HUES64 (cell line): ENCODE measurements at regions not wholly inside any gene's neighbourhood (a gene's known extent, or its start where the extent isn't known, plus 50 kb on each side); places are given as distances from the start of the nearest gene placed in this dataset.

ENCODE experiments used
- H3K27ac ChIP-seq: 2 replicates; pipeline ENCODE4 v1.7.0; 2013; ENCODE audit warnings: low read depth, low read length, inconsistent platforms
- H3K27me3 ChIP-seq: 2 replicates; pipeline ENCODE4 v1.6.1; 2013; ENCODE audit warnings: mild to moderate bottlenecking, low read length; ENCODE audit not compliant: insufficient read depth
- H3K36me3 ChIP-seq: 2 replicates; pipeline ENCODE4 v1.6.1; 2013; ENCODE audit warnings: mild to moderate bottlenecking, low read length; ENCODE audit not compliant: insufficient read depth
- H3K4me1 ChIP-seq: 2 replicates; pipeline ENCODE4 v1.6.1; 2013; ENCODE audit warnings: mild to moderate bottlenecking, low read length, moderate library complexity; ENCODE audit not compliant: insufficient read depth
- H3K4me3 ChIP-seq: 2 replicates; pipeline ENCODE4 v1.5.1; 2013; ENCODE audit warnings: mild to moderate bottlenecking, low read length, moderate library complexity
- H3K9ac ChIP-seq: 2 replicates; pipeline ENCODE4 v1.6.1; 2013; ENCODE audit warnings: mild to moderate bottlenecking, low read depth, low read length
- H3K9me3 ChIP-seq: 2 replicates; pipeline ENCODE4 v1.6.1; 2013; ENCODE audit warnings: low read depth, low read length; ENCODE audit not compliant: insufficient read depth
- WGBS: fragments of 150-250, 120-280 bp; methylation state at CpG from one replicate; pipeline ENCODE4 v1.1.7; 2013; ENCODE audit warnings: missing lambda C conversion rate; 5-methylcytosine and 5-hydroxymethylcytosine counted together

GRCh38 chr3:117145677-117146076, 436.1 kb downstream of the TUSC7 start:
- Histone ChIP-seq H3K9me3 (no peaks in the 10 kb centered on the region), H3K4me3 (no peak overlapping the region), H3K27me3 (no peaks in the 10 kb centered on the region), H3K4me1 (peaks cover 30% of the 10 kb centered on the region), H3K27ac (no peak overlapping the region), H3K36me3 (no peaks in the 10 kb centered on the region), H3K9ac (no peak overlapping the region)
- WGBS: 100% methylated on average over 2 of the region's 2 CpGs

- Histone ChIP-seq H3K4me3 (no peak overlapping the region), H3K9me3 (no peaks in the 10 kb centered on the region), H3K36me3 (no peaks in the 10 kb centered on the region), H3K9ac (no peak overlapping the region), H3K27ac (no peak overlapping the region), H3K4me1 (peaks cover 30% of the 10 kb centered on the region), H3K27me3 (no peaks in the 10 kb centered on the region)
- 60% methylated on average over 1 of the region's 1 CpG for WGBS
Measured at GRCh38 chr3:117146571-117146970, 437.0 kb downstream of the TUSC7 start.

GRCh38 chr3:117149584-117149983, 440.0 kb downstream of the TUSC7 start:
- no peak overlapping the region for H3K4me3 ChIP-seq
- peaks cover 25% of the 10 kb centered on the region for H3K4me1 ChIP-seq
- no peaks in the 10 kb centered on the region for H3K9me3 ChIP-seq
- 69% methylated on average over 2 of the region's 2 CpGs for WGBS
- no peak overlapping the region for H3K27ac ChIP-seq
- H3K36me3 ChIP-seq: no peaks in the 10 kb centered on the region
- H3K9ac ChIP-seq: no peak overlapping the region
- no peaks in the 10 kb centered on the region for H3K27me3 ChIP-seq

GRCh38 chr3:117150628-117151027, 441.0 kb downstream of the TUSC7 start:
- Histone ChIP-seq H3K4me3 (no peak overlapping the region), H3K9ac (no peak overlapping the region), H3K4me1 (peaks cover 25% of the 10 kb centered on the region), H3K36me3 (no peaks in the 10 kb centered on the region), H3K27me3 (no peaks in the 10 kb centered on the region), H3K9me3 (no peaks in the 10 kb centered on the region), H3K27ac (no peak overlapping the region)
- WGBS: 94% methylated on average over 2 of the region's 3 CpGs

- no peaks in the 10 kb centered on the region for H3K27me3 ChIP-seq
- H3K4me1 ChIP-seq: peaks cover 1% of the 10 kb centered on the region; the same call in 1 of the 2 replicates
- H3K4me3 ChIP-seq: no peak overlapping the region
- WGBS: 94% methylated on average over 3 of the region's 3 CpGs
- H3K9ac ChIP-seq: no peak overlapping the region
- no peak overlapping the region for H3K27ac ChIP-seq
- no peaks in the 10 kb centered on the region for H3K36me3 ChIP-seq
- H3K9me3 ChIP-seq: no peaks in the 10 kb centered on the region
Measured at GRCh38 chr3:117160176-117160575, 450.6 kb downstream of the TUSC7 start.

- H3K36me3 ChIP-seq: no peaks in the 10 kb centered on the region
- no peak overlapping the region for H3K4me3 ChIP-seq
- H3K27ac ChIP-seq: no peak overlapping the region
- peaks cover 10% of the 10 kb centered on the region; the same call in 1 of the 2 replicates for H3K4me1 ChIP-seq
- H3K9ac ChIP-seq: no peak overlapping the region
- 96% methylated on average over 1 of the region's 1 CpG for WGBS
- H3K9me3 ChIP-seq: peaks cover 3% of the 10 kb centered on the region; the same call in 1 of the 2 replicates
- no peaks in the 10 kb centered on the region for H3K27me3 ChIP-seq
Measured at GRCh38 chr3:117161816-117162215, 452.2 kb downstream of the TUSC7 start.

GRCh38 chr3:117165176-117165575, 455.6 kb downstream of the TUSC7 start:
- 100% methylated on average over 2 of the region's 2 CpGs for WGBS

GRCh38 chr3:117165601-117166051, 456.0 kb downstream of the TUSC7 start:
- peak overlapping the region; percentile 30; the same call in 1 of the 2 replicates for H3K27ac ChIP-seq
- no peaks in the 10 kb centered on the region for H3K27me3 ChIP-seq
- peaks cover 3% of the 10 kb centered on the region; the same call in 1 of the 2 replicates for H3K9me3 ChIP-seq
- 68% methylated on average over 5 of the region's 5 CpGs for WGBS
- no peaks in the 10 kb centered on the region for H3K36me3 ChIP-seq
- no peak overlapping the region for H3K4me3 ChIP-seq
- peaks cover 10% of the 10 kb centered on the region; the same call in 1 of the 2 replicates for H3K4me1 ChIP-seq
- H3K9ac ChIP-seq: no peak overlapping the region

More at GRCh38 chr3:117165176-117165575, 455.6 kb downstream of the TUSC7 start:
- Histone ChIP-seq H3K4me1 (peaks cover 10% of the 10 kb centered on the region; the same call in 1 of the 2 replicates), H3K27me3 (no peaks in the 10 kb centered on the region), H3K36me3 (no peaks in the 10 kb centered on the region), H3K27ac (peak overlapping the region; percentile 30), H3K9me3 (peaks cover 3% of the 10 kb centered on the region; the same call in 1 of the 2 replicates), H3K4me3 (no peak overlapping the region), H3K9ac (no peak overlapping the region)

- H3K4me3 ChIP-seq: no peak overlapping the region
- no peak overlapping the region for H3K27ac ChIP-seq
- H3K9me3 ChIP-seq: peaks cover 3% of the 10 kb centered on the region; the same call in 1 of the 2 replicates
- 87% methylated on average over 3 of the region's 4 CpGs for WGBS
- H3K4me1 ChIP-seq: peaks cover 10% of the 10 kb centered on the region; the same call in 1 of the 2 replicates
- H3K27me3 ChIP-seq: no peaks in the 10 kb centered on the region
- no peaks in the 10 kb centered on the region for H3K36me3 ChIP-seq
- no peak overlapping the region for H3K9ac ChIP-seq
Measured at GRCh38 chr3:117168896-117169295, 459.3 kb downstream of the TUSC7 start.

GRCh38 chr3:117170094-117170493, 460.5 kb downstream of the TUSC7 start:
- peaks cover 3% of the 10 kb centered on the region; the same call in 1 of the 2 replicates for H3K9me3 ChIP-seq
- no peaks in the 10 kb centered on the region for H3K36me3 ChIP-seq
- peaks cover 9% of the 10 kb centered on the region; the same call in 1 of the 2 replicates for H3K4me1 ChIP-seq
- no peak overlapping the region for H3K27ac ChIP-seq
- no peak overlapping the region for H3K9ac ChIP-seq
- no peak overlapping the region for H3K4me3 ChIP-seq
- H3K27me3 ChIP-seq: no peaks in the 10 kb centered on the region

- no peaks in the 10 kb centered on the region for H3K27me3 ChIP-seq
- H3K27ac ChIP-seq: no peak overlapping the region
- H3K4me3 ChIP-seq: no peak overlapping the region
- peaks cover 3% of the 10 kb centered on the region; the same call in 1 of the 2 replicates for H3K9me3 ChIP-seq
- no peaks in the 10 kb centered on the region for H3K36me3 ChIP-seq
- no peak overlapping the region for H3K9ac ChIP-seq
- H3K4me1 ChIP-seq: no peaks in the 10 kb centered on the region
Measured at GRCh38 chr3:117171124-117171523, 461.5 kb downstream of the TUSC7 start.

GRCh38 chr3:117172426-117172825, 462.8 kb downstream of the TUSC7 start:
- H3K9ac ChIP-seq: no peak overlapping the region
- 86% methylated on average over 1 of the region's 1 CpG for WGBS

More at GRCh38 chr3:117172426-117172825, 462.8 kb downstream of the TUSC7 start:
- Histone ChIP-seq H3K27me3 (no peaks in the 10 kb centered on the region), H3K9me3 (no peaks in the 10 kb centered on the region), H3K4me1 (no peaks in the 10 kb centered on the region), H3K27ac (no peak overlapping the region), H3K36me3 (no peaks in the 10 kb centered on the region), H3K4me3 (no peak overlapping the region)
